Left lobe of liver (tissue), 2 donors: ENCODE measurements at regions not wholly inside any gene's neighbourhood (a gene's known extent, or its start where the extent isn't known, plus 50 kb on each side); places are given as distances from the start of the nearest gene placed in this dataset.
"Not testable (repeated sequence)": the region's sequence is repeated elsewhere in the genome, so short reads cannot be mapped to it uniquely, and the experiment has no call there.

ENCODE experiments used
- ATAC-seq: fragments of 200-7000 bp; cut with Tn5 transposase; one replicate; pipeline ENCODE4 v1.9.1; 2020; ENCODE audit warnings: mild to moderate bottlenecking, moderate library complexity
- DNase-seq: peaks from one replicate; pipeline ENCODE4 v3.0.0-alpha.2; 2020; ENCODE audit warnings: low spot score
- donor health status: DM: no; HTN: no; CAD: no; lungs with moderate emphysema.
- donor health status: DM: no; HTN: yes; CAD: no.

DNA sequence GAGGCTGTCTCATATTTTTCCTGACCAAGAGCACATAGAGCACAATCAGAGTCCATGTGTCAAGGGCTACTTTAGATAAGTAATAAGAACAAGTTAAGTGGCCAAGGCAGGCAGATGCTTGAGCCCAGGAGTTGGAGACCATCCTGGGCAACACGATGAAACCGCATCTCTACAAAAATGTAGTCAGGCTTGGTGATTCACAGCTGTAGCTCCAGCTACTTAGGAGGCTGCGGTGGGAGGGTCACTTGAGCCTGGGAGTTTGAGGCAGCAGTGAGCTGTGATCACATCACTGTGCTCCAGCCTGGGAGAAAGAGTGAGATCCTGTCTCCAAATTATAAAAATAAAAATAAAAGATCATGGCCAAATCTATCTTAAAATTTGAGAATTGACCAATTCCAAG lies 767.9 kb upstream of the CTNND2 start:
- no peak for ATAC-seq

DNA sequence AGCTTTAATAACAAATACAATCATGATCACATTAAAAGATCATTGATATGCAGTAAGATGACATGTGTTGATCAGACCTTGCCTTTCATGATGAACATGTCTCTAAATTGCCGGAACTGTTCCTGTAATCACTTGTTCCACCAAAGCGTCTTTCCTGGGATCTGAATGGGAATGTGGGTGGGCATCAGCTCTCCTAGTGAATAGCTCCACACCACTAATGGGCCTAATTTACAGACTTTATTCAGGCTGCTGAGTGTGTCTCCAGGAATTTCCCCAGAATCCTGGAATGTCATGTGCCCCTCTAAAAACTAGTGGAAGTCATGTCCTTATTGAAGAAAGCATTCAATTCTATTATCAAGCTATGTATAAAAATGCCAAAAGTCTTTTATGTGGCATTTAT lies 765.1 kb upstream of the CTNND2 start:
- DNase-seq = no peak
- ATAC-seq = no peak

More for the DNA sequence above, 767.9 kb upstream of the CTNND2 start:
- DNase-seq = no peak

DNA sequence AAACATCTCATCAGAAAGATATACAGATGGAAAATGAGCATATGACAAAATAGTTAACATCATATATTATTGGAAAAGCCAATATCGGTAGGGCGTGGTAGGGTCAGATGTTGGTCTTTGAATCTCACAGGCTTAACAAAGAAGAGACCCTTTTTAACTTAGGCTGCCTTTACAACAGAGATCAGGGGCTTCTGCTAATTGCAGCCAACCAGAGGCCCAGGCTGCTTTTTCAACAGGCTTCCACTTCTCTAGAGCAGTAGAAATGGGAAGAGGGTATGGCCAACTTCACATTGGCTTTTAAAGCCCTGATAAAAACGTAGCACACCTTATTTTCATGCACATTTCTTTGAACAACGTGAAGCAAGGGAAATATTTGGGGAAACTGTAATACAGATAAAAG lies 764.3 kb upstream of the CTNND2 start:
- no peak for DNase-seq

DNA sequence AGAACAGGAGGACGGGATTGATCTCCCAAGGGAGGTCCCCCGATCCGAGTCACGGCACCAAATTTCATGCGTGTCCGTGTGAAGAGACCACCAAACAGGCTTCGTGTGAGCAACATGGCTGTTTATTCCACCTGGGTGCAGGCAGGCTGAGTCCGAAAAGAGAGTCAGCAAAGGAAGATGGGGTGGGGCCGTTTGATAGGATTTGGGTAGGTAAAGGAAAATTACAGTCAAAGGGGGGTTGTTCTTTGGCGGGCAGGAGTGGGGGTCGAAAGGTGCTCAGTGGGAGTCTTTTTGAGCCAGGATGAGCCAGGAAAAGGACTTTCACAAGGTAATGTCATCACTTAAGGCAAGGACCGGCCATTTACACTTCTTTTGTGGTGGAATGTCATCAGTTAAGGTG lies 763.6 kb upstream of the CTNND2 start:
- not testable (repeated sequence) for DNase-seq, ATAC-seq

More for the DNA sequence above, 764.3 kb upstream of the CTNND2 start:
- no peak for ATAC-seq

DNA sequence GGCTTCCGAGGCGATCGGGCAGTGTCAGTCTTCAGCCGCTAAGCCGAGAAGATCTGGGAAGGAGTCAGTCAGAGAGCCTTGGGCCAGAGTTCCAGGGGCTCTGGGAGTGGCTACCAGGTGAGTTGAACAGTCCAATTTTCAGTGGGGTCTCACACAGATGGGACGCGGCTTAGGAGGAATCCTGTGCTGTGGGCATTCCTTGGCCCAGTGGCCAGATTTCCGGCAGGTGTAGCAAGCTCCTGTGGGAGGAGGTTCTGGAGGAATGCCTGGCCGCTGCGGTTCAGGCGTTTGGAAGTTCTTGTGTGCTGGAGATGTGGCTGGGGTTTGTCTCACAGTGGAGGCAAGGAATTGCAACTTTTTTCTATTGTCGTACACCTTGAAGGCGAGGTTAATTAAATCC lies 761.5 kb upstream of the CTNND2 start:
- DNase-seq, ATAC-seq: not testable (repeated sequence)

DNA sequence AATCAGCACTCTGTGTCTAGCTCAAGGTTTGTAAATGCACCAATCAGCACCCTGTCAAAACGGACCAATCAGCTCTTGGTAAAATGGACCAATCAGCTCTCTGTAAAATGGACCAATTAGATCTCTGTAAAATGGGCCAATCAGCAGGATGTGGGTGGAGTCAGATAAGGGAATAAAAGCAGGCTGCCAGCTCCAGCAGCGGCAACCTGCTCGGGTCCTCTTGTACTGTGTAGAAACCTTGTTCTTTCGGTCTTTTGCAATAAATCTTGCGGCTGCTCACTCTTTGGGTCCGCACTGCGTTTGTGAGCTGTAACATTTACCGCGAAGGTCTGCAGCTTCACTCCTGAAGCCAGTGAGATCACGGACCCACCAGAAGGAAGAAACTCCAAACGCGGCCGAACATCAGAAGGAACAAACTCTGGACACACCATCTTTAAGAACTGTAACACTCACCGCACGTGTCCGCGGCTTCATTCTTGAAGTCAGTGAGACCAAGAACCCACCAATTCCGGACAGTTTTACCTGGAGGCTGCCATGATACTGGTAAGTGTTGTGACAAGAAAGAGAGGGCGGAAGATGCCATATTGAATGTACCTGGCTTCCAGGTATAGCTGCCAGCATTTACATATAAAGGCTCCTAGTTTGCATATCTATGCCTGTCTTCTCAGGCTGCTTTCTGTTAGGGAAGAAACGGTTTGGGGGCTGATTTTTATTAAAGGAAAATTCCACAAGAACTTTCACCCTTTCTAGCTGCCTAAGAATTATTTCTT lies 758.5 kb upstream of the CTNND2 start:
- ATAC-seq (no peak), DNase-seq (no peak)

DNA sequence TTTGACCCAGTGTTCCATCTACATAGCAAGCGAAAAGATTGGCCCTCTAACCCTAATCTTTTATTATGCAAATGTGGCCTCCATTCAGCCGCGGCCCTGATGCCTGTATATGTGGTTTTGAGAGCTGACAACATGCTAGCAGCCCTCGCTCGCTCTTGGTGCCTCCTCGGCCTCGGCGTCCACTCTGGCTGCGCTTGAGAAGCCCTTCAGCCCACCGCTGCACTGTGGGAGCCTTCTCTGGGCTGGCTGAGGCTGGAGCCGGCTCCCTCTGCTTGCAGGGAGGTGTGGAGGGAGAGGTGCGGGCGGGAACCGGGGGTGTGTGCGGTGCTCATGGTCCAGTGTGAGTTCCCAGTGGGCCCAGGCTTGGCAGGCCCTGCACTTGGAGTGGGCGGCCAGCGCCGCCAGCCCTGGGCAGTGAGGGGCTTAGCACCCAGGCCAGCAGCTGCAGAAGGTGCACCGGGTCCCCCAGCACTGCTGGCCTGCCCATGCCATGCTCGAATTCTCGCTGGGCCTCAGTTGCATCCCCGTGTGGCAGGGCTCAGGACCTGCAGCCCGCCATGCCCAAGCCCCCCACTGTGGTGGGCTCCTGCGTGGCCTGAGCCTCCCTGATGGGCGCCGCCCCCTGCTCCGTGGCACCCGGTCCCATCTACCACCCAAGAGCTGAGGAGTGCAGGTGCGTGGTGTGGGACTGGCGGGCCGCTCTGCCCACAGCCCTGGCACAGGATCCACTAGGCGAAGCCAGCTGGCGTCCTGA lies 757.5 kb upstream of the CTNND2 start:
- ATAC-seq (no peak), DNase-seq (no peak)

DNA sequence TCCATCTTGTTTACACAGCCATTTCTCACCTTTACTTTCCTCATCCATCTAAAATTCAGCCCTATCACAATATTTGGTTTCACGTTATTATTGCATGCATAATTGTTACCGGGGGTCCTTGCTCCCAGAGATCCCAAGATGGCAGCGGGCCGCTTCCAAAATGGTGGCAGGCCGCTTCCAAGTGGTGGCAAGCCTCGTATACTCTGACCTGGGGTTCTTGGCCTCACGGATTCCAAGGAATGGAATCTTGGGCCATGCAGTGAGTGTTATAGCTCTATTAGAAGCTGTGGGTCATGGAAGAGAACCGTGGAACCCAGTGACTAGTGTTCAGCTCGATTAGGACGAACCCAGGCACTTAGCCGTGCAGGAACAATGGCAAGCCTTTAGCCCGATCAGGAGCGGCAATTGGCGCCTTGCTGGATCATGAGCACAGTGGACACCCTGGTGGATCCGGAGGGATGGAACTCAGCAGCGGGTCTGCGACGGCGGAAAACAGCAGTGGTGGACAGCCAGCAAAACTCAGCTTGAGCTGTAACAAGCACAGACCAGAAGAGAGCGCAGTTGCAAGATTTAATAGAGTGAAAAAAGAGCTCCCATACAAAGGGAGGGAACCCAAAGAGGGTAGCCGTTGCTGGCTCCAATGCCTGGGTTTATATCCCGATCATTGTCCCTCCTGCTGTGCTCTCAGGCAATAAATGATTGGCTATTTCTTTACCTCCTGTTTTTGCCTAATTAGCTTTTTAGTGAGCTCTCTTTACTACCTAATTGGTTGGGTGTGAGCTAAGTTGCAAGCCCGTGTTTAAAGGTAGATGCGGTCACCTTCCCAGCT lies 756.2 kb upstream of the CTNND2 start:
- not testable (repeated sequence) for DNase-seq, ATAC-seq

DNA sequence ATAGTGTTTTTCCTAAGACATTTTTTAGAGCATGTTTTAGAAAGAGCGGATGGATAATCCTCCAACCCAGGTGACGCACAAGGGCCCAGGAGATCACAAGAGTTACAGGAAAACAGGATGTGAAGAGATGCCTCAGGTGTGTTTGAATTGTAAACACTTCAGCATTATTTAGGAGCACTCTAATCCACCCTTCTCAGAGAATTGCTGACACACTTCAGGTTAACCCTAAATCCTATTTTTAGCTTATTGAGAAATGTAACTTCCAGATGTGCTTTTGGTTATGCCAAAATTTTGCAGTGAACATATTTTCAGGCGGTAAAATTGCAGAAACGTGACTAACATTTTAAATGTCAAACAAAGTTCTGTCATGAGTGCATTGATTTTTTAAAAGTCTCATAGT lies 755.4 kb upstream of the CTNND2 start:
- DNase-seq (no peak), ATAC-seq (no peak)

DNA sequence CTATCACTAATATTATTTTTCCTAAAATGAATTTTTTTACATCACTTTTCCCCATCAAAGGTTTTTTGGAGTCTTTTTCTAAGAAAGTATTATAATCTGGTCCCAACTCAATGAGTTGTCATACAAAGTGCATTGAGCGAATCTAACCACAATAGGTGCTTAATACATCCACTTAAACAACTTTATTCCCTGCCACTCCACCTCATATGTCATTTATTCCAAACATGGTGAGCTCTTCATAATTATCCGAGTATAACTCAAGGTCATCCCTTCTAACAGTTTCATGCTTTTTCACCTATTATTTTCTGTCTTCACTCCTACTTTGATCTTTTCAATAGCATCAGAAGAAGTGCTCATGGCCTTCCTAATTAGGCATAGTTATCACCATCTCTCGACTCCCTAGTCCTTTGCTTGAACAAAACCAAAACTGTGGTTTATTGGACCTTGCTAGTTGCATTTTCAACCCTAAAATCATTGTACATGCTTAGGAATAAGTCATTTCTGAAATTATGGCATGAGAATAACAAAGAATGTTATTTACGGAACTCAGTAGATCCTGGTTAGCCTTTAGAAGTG lies 754.7 kb upstream of the CTNND2 start:
- ATAC-seq (no peak), DNase-seq (no peak)

DNA sequence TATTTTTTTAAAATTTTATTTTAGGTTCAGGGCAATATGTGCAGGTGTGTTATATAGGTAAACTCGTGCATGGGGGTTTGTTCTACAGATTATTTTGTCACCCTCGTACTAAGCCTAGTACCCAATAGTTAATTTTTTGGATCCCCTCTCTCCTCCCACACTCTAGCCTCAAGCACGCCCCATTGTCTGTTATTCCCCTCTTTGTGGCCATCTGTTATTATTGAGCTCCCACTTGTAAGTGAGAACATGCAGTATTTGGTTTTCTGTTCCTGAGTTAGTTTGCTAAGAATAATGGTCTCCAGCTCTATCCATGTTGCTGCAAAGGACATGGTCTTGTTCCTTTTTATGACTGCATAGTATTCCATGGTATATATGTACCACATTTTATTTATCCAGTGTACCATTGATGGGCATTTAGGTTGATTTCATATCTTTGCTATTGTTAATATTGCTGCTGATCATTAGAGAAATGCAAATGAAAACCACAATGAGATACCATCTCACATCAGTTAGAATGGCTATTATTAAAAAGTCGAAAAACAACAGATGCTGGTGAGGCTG lies 753.7 kb upstream of the CTNND2 start:
- ATAC-seq, DNase-seq: not testable (repeated sequence)

DNA sequence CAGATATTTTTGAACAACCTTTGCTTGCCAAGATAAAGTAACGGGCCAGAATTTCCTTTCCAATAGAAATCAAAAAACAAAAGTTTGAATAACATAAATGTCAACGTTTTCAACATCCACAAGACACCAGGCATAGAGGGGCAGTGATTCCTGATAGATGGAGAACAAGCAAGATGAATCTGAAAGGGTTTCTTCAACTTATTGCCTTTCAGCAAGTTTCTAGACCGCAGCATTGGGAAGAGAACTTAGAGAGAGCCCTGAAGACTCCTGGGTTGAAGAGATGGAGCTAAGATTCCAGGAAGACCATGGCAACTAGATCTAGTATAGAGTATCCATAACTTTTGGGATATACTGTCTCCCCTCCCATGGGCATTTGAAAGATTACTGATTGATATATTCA lies 751.4 kb upstream of the CTNND2 start:
- ATAC-seq (no peak), DNase-seq (no peak)

DNA sequence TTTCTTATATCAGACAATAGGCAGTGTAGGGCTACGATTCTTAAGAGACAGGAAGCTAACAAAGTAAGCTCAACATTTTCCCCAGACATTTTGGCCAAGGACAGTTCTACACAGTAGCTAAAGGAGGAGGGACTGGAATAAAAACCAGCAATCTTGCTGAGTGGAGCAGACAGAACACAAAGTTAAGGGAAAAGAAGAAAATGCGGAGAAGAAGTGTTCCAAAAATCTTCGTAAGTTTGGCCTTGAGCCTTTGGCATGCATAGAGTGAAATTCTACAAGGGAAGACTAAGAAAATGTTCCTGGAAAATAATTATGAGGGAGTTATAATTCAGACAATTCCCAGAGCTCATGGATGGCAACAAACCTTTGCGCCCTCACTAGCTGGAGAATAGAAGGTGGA lies 748.0 kb upstream of the CTNND2 start:
- ATAC-seq = no peak
- DNase-seq = no peak

DNA sequence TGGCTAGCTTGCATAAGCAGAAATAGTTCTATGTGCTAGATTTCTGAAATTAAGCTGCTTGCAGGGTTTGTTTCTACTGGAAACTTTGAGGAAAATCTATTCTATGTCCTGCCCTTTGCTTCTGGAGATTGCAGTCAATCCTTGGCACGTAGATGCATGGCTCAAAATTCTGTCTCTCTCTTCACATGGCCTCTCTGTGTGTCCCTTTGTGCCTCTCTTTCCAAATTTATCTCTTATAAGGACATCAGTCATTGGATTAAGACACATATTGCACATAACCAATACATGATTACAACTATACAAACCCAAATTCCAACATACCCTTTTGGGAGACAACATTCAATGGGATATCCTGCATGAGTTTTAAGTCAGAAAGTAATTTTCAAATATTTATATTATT lies 744.3 kb upstream of the CTNND2 start:
- DNase-seq (no peak), ATAC-seq (no peak)

DNA sequence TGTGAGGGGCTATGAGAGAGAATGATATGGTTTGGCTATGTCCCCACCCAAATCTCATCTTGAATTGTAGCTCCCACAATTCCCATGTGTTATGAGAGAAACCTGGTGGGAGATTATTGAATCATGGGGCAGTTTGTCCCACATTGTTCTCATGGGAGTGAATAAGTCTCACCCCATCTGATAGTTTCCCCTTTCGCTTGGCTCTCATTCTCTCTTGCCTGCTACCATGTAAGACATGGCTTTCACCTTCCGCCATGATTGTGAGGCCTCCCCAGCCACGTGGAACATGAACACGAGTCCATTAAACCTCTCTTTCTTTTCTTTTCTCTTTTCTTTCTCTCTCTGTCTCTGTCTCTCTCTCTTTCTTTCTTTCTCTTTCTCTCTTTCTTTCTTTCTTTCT lies 743.4 kb upstream of the CTNND2 start:
- ATAC-seq (no peak), DNase-seq (no peak)

DNA sequence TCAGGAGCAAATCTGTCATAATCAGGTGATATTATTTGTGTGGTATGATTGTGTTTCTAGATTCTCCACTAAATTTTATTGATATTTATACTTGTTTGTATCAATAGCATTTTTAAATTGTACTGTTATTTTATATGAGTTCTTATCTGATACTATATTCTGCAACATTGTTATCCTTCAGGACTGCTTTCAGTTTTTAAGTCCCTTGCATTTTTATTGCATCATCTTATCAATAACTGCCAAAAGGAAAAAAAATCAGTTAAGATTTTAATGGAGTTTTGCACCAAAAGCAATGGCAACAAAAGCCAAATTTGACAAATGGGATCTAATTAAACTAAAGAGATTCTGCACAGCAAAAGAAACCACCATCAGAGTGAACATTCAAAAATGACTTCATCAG lies 741.3 kb upstream of the CTNND2 start:
- DNase-seq (no peak), ATAC-seq (no peak)

DNA sequence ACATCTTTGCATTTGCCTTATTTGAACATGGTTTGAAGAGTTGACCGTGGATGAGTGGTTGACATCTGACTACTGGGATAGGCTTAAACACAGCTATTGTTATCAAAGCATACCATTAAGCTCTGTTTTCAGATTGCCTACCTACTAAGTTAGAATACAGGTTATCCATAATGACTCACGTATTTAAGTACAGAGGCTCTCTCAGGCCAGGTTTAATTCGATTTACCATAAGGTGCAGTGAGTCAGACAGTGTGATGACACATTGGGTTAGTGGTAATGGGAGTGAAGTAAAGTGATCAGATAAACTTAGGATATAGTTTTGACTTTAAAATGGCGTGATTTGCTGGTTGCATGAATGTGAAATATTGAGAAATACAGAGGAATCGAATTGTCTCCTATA lies 732.0 kb upstream of the CTNND2 start:
- DNase-seq = no peak
- no peak for ATAC-seq

DNA sequence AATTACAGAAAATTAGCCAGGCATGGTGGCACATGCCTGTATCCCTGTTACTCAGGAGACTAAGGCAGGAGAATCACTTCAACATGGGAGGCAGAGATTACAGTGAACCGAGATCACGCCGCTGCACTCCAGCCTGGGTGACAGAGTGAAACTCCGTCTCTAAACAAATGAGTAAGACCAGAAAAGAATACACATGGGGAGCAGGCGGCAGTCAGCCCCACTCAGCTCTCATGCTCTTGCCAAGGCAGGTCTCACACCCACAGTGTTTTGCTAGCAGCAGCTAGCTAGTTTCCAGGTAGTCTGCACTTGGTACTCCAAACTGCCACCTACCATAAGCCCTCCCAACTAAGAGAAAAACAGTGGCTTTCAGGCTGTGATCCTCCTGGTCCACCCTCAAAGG lies 722.3 kb upstream of the CTNND2 start:
- ATAC-seq (no peak), DNase-seq (no peak)

DNA sequence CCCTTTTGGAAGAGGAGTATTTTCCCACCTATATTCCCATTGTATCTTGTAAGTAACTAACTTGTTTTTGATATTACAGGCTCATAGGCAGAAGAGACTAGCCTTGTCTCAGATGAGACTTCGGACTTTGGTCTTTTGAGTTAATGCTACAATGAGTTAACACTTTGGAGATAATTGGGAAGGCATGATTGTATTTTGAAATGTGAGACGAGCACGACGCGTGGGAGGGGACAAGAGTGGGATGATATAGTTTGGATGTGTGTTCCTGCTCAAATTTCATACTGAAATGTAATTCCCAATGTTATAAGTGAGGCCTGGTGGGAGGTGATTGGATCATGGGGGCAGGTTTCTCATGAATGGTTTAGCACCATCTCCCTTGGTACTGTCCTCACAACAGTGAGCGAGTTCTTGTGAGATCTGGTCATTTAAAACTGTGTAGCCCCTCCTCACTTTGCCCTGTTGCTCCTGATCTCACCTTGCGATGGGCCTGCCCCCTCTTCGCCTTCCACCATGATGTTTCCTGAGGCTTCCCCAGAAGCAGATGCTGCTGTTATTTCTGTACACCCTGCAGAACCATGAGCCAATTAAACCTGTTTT lies 721.5 kb upstream of the CTNND2 start:
- DNase-seq (no peak), ATAC-seq (no peak)

DNA sequence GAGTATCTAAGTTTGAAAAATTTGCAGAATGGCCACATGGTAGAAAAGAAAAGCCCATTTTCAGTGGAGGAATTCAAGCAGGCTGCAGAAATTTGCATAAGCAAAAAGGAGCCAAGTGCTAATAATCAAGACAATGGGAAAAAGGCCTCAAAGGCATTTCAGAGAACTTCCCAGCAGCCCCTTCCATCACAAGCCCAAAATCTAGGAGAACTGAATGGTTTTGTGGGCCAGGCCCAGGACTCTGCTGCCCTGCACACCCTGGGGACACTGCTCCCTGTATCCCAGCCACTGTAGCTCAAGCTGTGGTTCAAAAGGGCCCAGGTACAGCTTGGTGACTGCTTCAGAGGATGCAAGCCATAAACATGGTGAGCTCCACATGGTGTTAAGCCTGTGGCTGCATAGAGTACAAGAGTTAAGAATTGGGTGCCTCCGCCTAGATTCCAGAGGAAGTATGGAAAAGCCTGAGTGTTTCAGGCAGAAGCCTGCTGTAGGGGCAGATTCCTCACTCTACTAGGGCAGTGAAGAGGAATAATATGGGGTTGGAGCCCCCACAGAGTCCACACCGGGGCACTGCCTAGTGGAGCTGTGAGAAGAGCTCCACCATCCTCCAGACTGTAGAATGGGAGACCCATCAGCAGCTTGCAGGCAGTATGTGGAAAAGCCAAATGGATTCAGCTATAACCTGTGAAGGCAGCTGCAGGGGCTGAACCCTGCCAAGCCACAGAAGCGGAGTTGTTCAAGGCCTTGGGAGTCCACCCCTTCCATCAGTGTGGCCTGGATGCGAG lies 720.7 kb upstream of the CTNND2 start:
- DNase-seq = no peak
- ATAC-seq = no peak
